ENCODE measurements at regions not wholly inside any gene's neighbourhood (a gene's known extent, or its start where the extent isn't known, plus 50 kb on each side); places are given as distances from the start of the nearest gene placed in this dataset.

DNA sequence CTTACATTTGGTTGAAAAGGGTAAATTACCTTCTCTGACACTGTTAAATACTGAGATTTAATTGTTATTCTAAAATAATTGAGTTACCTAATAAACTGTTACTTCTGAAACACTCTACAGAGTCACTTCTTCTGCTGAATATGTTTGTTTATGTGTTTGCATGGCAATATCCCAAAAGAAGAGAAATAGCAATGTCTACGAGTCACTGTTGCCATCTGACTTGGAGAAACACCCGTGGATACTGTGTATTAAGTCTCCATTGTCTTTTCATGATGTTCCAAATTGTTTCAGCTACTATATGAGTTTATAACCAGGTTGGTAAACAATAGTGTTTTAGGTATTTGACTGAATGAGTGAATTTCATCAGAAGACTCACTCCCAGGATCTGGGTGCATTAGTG is 754.2 kb upstream of the ID2 start:
- no peak overlapping the region for H2BK5ac ChIP-seq (ENCODE audit: insufficient read length, low read length)

More for the DNA sequence above, 754.2 kb upstream of the ID2 start:
- H3K9me3 Mint-ChIP-seq, result peaks cover 0 to 3% of the 10 kb centered on the region in 2 experiments; a peak in 1 of 5 replicates
- H2BK120ac ChIP-seq (ENCODE audit: low read depth, low read length, poor library complexity, severe bottlenecking), result no peak overlapping the region
- H2BK20ac ChIP-seq (ENCODE audit: low read depth, low read length, poor library complexity, severe bottlenecking), result no peak overlapping the region
- no peak overlapping the region for H3T11ph ChIP-seq (ENCODE audit: low read length)
- no peaks in the 10 kb centered on the region for H3K79me2 ChIP-seq (ENCODE audit: insufficient read depth, low read length)
- no peaks in the 10 kb centered on the region for H3K23me2 ChIP-seq (ENCODE audit: insufficient read length, low read depth, low read length, poor library complexity, severe bottlenecking)
- H3K4me2 ChIP-seq (ENCODE audit: insufficient read depth, insufficient read length, low read length), result no peak overlapping the region
- H3K27ac ChIP-seq (ENCODE audit: insufficient read length, low read depth, low read length), result no peak overlapping the region
- H2AFZ ChIP-seq (ENCODE audit: low read length), result no peak overlapping the region
- peaks cover 3 to 12% of the 10 kb centered on the region in 2 experiments; a peak in 2 of 4 replicates for H3K4me1 Mint-ChIP-seq
- no peak overlapping the region for H2BK12ac ChIP-seq (ENCODE audit: insufficient read length, low read depth, low read length)
- no peak overlapping the region for H3K9ac ChIP-seq (ENCODE audit: extremely low read depth, insufficient read length, low read length)
- no peak overlapping the region for H4K5ac ChIP-seq (ENCODE audit: insufficient read length, low read depth, low read length)
- no peak overlapping the region for H3K56ac ChIP-seq (ENCODE audit: insufficient read length, low read depth, low read length)
- H3K27ac Mint-ChIP-seq, result no peak overlapping the region
- H2AK5ac ChIP-seq (ENCODE audit: insufficient read length, low read length), result no peak overlapping the region
- H2BK15ac ChIP-seq (ENCODE audit: low read depth, low read length), result no peak overlapping the region
- no peak overlapping the region for H3K14ac ChIP-seq (ENCODE audit: insufficient read depth, low read length)
- no peaks in the 10 kb centered on the region; the same call in 1 of the 2 replicates for H3K4me1 ChIP-seq (ENCODE audit: insufficient read depth, low read length)
- H3K36me3 Mint-ChIP-seq (ENCODE audit: insufficient read depth in 1 of 3, low read depth in 3 of 3), result peaks cover 0 to 5% (median 0%) of the 10 kb centered on the region in 3 experiments; a peak in 3 of 7 replicates
- no peak overlapping the region for H4K8ac ChIP-seq (replicated peaks; ENCODE audit: insufficient read length, low read depth, low read length)
- H3K18ac ChIP-seq (ENCODE audit: insufficient read length, low read depth, low read length), result no peak overlapping the region
- H3K4ac ChIP-seq (ENCODE audit: low read depth, low read length), result no peak overlapping the region
- no peaks in the 10 kb centered on the region for H4K20me1 ChIP-seq (ENCODE audit: control insufficient read depth, insufficient read depth, insufficient read length)
- TF ChIP-seq, protein P1, sequence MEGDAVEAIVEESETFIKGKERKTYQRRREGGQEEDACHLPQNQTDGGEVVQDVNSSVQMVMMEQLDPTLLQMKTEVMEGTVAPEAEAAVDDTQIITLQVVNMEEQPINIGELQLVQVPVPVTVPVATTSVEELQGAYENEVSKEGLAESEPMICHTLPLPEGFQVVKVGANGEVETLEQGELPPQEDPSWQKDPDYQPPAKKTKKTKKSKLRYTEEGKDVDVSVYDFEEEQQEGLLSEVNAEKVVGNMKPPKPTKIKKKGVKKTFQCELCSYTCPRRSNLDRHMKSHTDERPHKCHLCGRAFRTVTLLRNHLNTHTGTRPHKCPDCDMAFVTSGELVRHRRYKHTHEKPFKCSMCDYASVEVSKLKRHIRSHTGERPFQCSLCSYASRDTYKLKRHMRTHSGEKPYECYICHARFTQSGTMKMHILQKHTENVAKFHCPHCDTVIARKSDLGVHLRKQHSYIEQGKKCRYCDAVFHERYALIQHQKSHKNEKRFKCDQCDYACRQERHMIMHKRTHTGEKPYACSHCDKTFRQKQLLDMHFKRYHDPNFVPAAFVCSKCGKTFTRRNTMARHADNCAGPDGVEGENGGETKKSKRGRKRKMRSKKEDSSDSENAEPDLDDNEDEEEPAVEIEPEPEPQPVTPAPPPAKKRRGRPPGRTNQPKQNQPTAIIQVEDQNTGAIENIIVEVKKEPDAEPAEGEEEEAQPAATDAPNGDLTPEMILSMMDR (conservative IDR thresholded peaks at IDR 0.05), result no peak
- H3K9me3 ChIP-seq (ENCODE audit: control insufficient read depth, low read depth, low read length), result no peaks in the 10 kb centered on the region
- no peaks in the 10 kb centered on the region for H3K27me3 Mint-ChIP-seq (ENCODE audit: low read depth)
- no CpG with 5 or more reads among the region's 2 CpGs for WGBS (ENCODE audit: extremely low coverage, insufficient read length, low lambda C conversion rate)
- H3K4me3 Mint-ChIP-seq, result no peak overlapping the region
- no peak overlapping the region for H4K91ac ChIP-seq (ENCODE audit: insufficient read length, low read depth, low read length)
- no peaks in the 10 kb centered on the region for H3K79me1 ChIP-seq (ENCODE audit: insufficient read depth, low read depth, low read length, poor library complexity, severe bottlenecking)
- H3K27me3 ChIP-seq (ENCODE audit: insufficient read depth, low read length), result no peaks in the 10 kb centered on the region
- no peak overlapping the region for H3K23ac ChIP-seq (ENCODE audit: insufficient read length, low read depth, low read length)
- DNase-seq, result no peak

Measured in H9 (cell line).